Adrenal gland (tissue), 9 donors: ENCODE measurements at regions not wholly inside any gene's neighbourhood (a gene's known extent, or its start where the extent isn't known, plus 50 kb on each side); places are given as distances from the start of the nearest gene placed in this dataset.

ENCODE experiments used
- DNase-seq, 7 donors: peaks; one replicate each; pipeline ENCODE4 v3.0.0-alpha.2; 2019 to 2020
- H3K27ac ChIP-seq, 5 donors: fragments of 200-600 bp; sonication (generic) in 4 of 5; 1 replicate in 3 of 5; 2 replicates in 2 of 5; pipeline versions ENCODE4 v1.5.1 to v1.8.0; 2016 to 2020; ENCODE audit warnings: mild to moderate bottlenecking in 1 of 5
- H3K27me3 ChIP-seq: fragments of 200-600 bp; 2 replicates; pipeline ENCODE4 v1.8.0; 2021
- H3K36me3 ChIP-seq, 2 donors: fragments of 200-600 bp; replicated peaks in 1 of 2; 1 replicate in 1 of 2; 2 replicates in 1 of 2; pipeline versions ENCODE4 v1.5.1 to v1.8.0; 2018 to 2022
- H3K4me1 ChIP-seq, 2 donors: fragments of 200-600 bp; replicated peaks in 1 of 2; 1 replicate in 1 of 2; 2 replicates in 1 of 2; pipeline versions ENCODE4 v1.5.1 to v1.8.0; 2018 to 2021
- H3K4me3 ChIP-seq, 4 donors: fragments of 200-600 bp; sonication (generic) in 3 of 4; one replicate each; pipeline ENCODE4 v1.5.1; 2016 to 2018
- H3K9me3 ChIP-seq, 3 donors: fragments of 200-600 bp; sonication (generic) in 1 of 3; replicated peaks in 1 of 3; 1 replicate in 2 of 3; 2 replicates in 1 of 3; pipeline versions ENCODE4 v1.5.1 to v1.8.0; 2016 to 2021
- CTCF ChIP-seq, 6 experiments: fragments of 450-650 bp in 4 of 6; fragments of 200-600 bp in 2 of 6; sonication (generic) in 1 of 6; IDR thresholded peaks; 1 replicate in 5 of 6; 2 replicates in 1 of 6; pipeline versions ENCODE4 v1.5.1 to v1.8.0; 2016 to 2021; ENCODE audit warnings: antibody characterized with exemption in 6 of 6, mild to moderate bottlenecking in 2 of 6, moderate library complexity in 1 of 6
- POLR2A ChIP-seq, 2 donors: fragments of 450-650 bp; IDR thresholded peaks; one replicate each; pipeline ENCODE4 v1.6.1; 2017; ENCODE audit warnings: antibody characterized with exemption in 2 of 2, mild to moderate bottlenecking in 2 of 2, moderate library complexity in 1 of 2
- WGBS, 4 donors: extraction: QIAGEN DNeasy Blood & Tissue Kit in 2 of 4; methylation state at CpG; one replicate each; pipeline versions ENCODE4 v1.1.5 to v1.1.7; 2013 to 2017; 5-methylcytosine and 5-hydroxymethylcytosine counted together
- intact Hi-C, 2 donors: fragments of 100-400 bp; cut with DNase I; formaldehyde crosslinking; loops; one replicate each; pipeline versions ENCODE4 v1.14.1 to v1.15.0; 2022 to 2023
- donor health status: healthy with polysubstance abuse.
- donor health status: Bipolar disorder and iron deficiency.
- donor health status: DM: yes; HTN: yes; CAD: no.
- donor health status: DM: no; HTN: no; CAD: no.
- donor health status: DM: no; HTN: no; CAD: no.

- no peak for DNase-seq
- no peaks in the 10 kb centered on the region for H3K9me3 ChIP-seq
- H3K27me3 ChIP-seq: no peaks in the 10 kb centered on the region
- intact Hi-C loops: no loop called here
- no peaks in the 10 kb centered on the region for H3K4me1 ChIP-seq
- TF ChIP-seq POLR2A (IDR thresholded peaks at IDR 0.05) (no peak), CTCF (IDR thresholded peaks at IDR 0.05) (no peak)
- WGBS, 4 donors: 81 to 85% (median 83%) methylated on average over 14 of the region's 14 CpGs
- no peaks in the 10 kb centered on the region for H3K36me3 ChIP-seq
- H3K4me3 ChIP-seq: no peak overlapping the region
- no peak overlapping the region for H3K27ac ChIP-seq
Observed at GRCh38 chr21:41630249-41630648, 122.3 kb upstream of the TMPRSS2 start.

GRCh38 chr21:41628256-41628655, 120.3 kb upstream of the TMPRSS2 start:
- H3K4me1 ChIP-seq: no peaks in the 10 kb centered on the region

GRCh38 chr21:41627428-41627827, 119.5 kb upstream of the TMPRSS2 start:
- H3K36me3 ChIP-seq: no peaks in the 10 kb centered on the region
- 68 to 93% (median 78%) methylated on average over 2 of the region's 2 CpGs for WGBS, 4 donors
- intact Hi-C loops: no loop called here
- no peak for DNase-seq
- H3K4me1 ChIP-seq: no peaks in the 10 kb centered on the region
- H3K27ac ChIP-seq: no peak overlapping the region
- no peaks in the 10 kb centered on the region for H3K9me3 ChIP-seq
- TF ChIP-seq POLR2A (IDR thresholded peaks at IDR 0.05) (no peak), CTCF (IDR thresholded peaks at IDR 0.05) (no peak)
- H3K27me3 ChIP-seq: no peaks in the 10 kb centered on the region
- H3K4me3 ChIP-seq: no peak overlapping the region

More at GRCh38 chr21:41628256-41628655, 120.3 kb upstream of the TMPRSS2 start:
- intact Hi-C loops: no loop called here
- Histone ChIP-seq H3K9me3 (no peaks in the 10 kb centered on the region), H3K36me3 (no peaks in the 10 kb centered on the region), H3K4me3 (no peak overlapping the region), H3K27ac (no peak overlapping the region), H3K27me3 (no peaks in the 10 kb centered on the region)
- DNase-seq: no peak
- TF ChIP-seq CTCF (IDR thresholded peaks at IDR 0.05) (no peak), POLR2A (IDR thresholded peaks at IDR 0.05) (no peak)
- WGBS, 4 donors: 63 to 68% (median 66%) methylated on average over 4 of the region's 4 CpGs

GRCh38 chr21:41626021-41626420, 118.1 kb upstream of the TMPRSS2 start:
- intact Hi-C loops: no loop called here
- no peak for TF ChIP-seq POLR2A (IDR thresholded peaks at IDR 0.05)
- TF ChIP-seq CTCF (IDR thresholded peaks at IDR 0.05): no peak
- Histone ChIP-seq H3K4me1 (no peaks in the 10 kb centered on the region), H3K27ac (no peak overlapping the region), H3K36me3 (no peaks in the 10 kb centered on the region), H3K9me3 (no peaks in the 10 kb centered on the region), H3K27me3 (no peaks in the 10 kb centered on the region), H3K4me3 (no peak overlapping the region)
- 68 to 79% (median 72%) methylated on average over 6 of the region's 6 CpGs for WGBS, 4 donors
- DNase-seq: no peak
